ENCODE measurements at regions not wholly inside any gene's neighbourhood (a gene's known extent, or its start where the extent isn't known, plus 50 kb on each side); places are given as distances from the start of the nearest gene placed in this dataset.
A peak's percentile ranks its signal among the peaks of the same experiment; 100 is the strongest.
"Not testable (repeated sequence)": the region's sequence is repeated elsewhere in the genome, so short reads cannot be mapped to it uniquely, and the experiment has no call there.

- DNase-seq (no peak), ATAC-seq (replicated peaks in 1 of 2) (no peak)
- Mint-ChIP-seq H3K9me3 (no peaks in the 10 kb centered on the region), H3K4me3 (no peak overlapping the region), H3K36me3 (ENCODE audit: insufficient read depth in 2 of 2) (no peaks in the 10 kb centered on the region), H3K27ac (no peak overlapping the region), H3K27me3 (ENCODE audit: low read depth) (no peaks in the 10 kb centered on the region), H3K4me1 (ENCODE audit: low read depth) (no peaks in the 10 kb centered on the region)
These were observed 119.7 kb downstream of the ZNF281 start for GRCh38 chr1:200290010-200290685.

- H3K9me3 Mint-ChIP-seq, result no peaks in the 10 kb centered on the region
- H3K4me1 Mint-ChIP-seq (ENCODE audit: low read depth), result no peaks in the 10 kb centered on the region
- H3K36me3 Mint-ChIP-seq (ENCODE audit: insufficient read depth in 2 of 2), result no peaks in the 10 kb centered on the region
- no peak for DNase-seq
- H3K27me3 Mint-ChIP-seq (ENCODE audit: low read depth), result no peaks in the 10 kb centered on the region
- no peak overlapping the region for H3K27ac Mint-ChIP-seq
- ATAC-seq (replicated peaks in 1 of 2), result no peak
- no peak overlapping the region for H3K4me3 Mint-ChIP-seq
These were observed 121.6 kb downstream of the ZNF281 start for GRCh38 chr1:200288226-200288625.

- not testable (repeated sequence) for H3K9me3 Mint-ChIP-seq
These were observed 125.6 kb downstream of the ZNF281 start for GRCh38 chr1:200284236-200284635.

GRCh38 chr1:200282497-200283122 is 127.2 kb downstream of the ZNF281 start:
- H3K9me3 Mint-ChIP-seq, result no peaks in the 10 kb centered on the region
- ATAC-seq (replicated peaks in 1 of 2), result no peak
- H3K4me3 Mint-ChIP-seq, result no peak overlapping the region
- H3K27me3 Mint-ChIP-seq (ENCODE audit: low read depth), result no peaks in the 10 kb centered on the region
- H3K36me3 Mint-ChIP-seq (ENCODE audit: insufficient read depth in 2 of 2), result no peaks in the 10 kb centered on the region
- no peak for DNase-seq
- no peaks in the 10 kb centered on the region for H3K4me1 Mint-ChIP-seq (ENCODE audit: low read depth)
- H3K27ac Mint-ChIP-seq, result no peak overlapping the region

More at GRCh38 chr1:200284236-200284635, 125.6 kb downstream of the ZNF281 start:
- H3K27me3 Mint-ChIP-seq (ENCODE audit: low read depth); H3K4me1 Mint-ChIP-seq (ENCODE audit: low read depth); H3K4me3 Mint-ChIP-seq; ATAC-seq (replicated peaks in 1 of 2); H3K36me3 Mint-ChIP-seq (ENCODE audit: insufficient read depth in 2 of 2); DNase-seq; H3K27ac Mint-ChIP-seq: not testable (repeated sequence)

GRCh38 chr1:200281201-200281835 is 128.5 kb downstream of the ZNF281 start:
- Mint-ChIP-seq H3K27ac (no peak overlapping the region), H3K36me3 (ENCODE audit: insufficient read depth in 2 of 2) (no peaks in the 10 kb centered on the region), H3K4me1 (ENCODE audit: low read depth) (no peaks in the 10 kb centered on the region), H3K9me3 (no peaks in the 10 kb centered on the region), H3K27me3 (ENCODE audit: low read depth) (peaks cover 3% of the 10 kb centered on the region), H3K4me3 (no peak overlapping the region)
- DNase-seq (no peak), ATAC-seq (replicated peaks in 1 of 2) (no peak)

GRCh38 chr1:200279810-200280411 is 129.9 kb downstream of the ZNF281 start:
- H3K27ac Mint-ChIP-seq, result no peak overlapping the region
- ATAC-seq (replicated peaks in 1 of 2), result no peak
- H3K36me3 Mint-ChIP-seq (ENCODE audit: insufficient read depth in 2 of 2), result no peaks in the 10 kb centered on the region
- H3K4me3 Mint-ChIP-seq, result no peak overlapping the region
- H3K9me3 Mint-ChIP-seq, result no peaks in the 10 kb centered on the region
- no peaks in the 10 kb centered on the region for H3K4me1 Mint-ChIP-seq (ENCODE audit: low read depth)
- DNase-seq, result peak; percentile 33 to 45
- peaks cover 15% of the 10 kb centered on the region for H3K27me3 Mint-ChIP-seq (ENCODE audit: low read depth)

- DNase-seq (no peak), ATAC-seq (replicated peaks in 1 of 2) (no peak)
- Mint-ChIP-seq H3K9me3 (no peaks in the 10 kb centered on the region), H3K36me3 (ENCODE audit: insufficient read depth in 2 of 2) (no peaks in the 10 kb centered on the region), H3K27ac (no peak overlapping the region), H3K27me3 (ENCODE audit: low read depth) (peaks cover 15% of the 10 kb centered on the region), H3K4me1 (ENCODE audit: low read depth) (peaks cover 10% of the 10 kb centered on the region), H3K4me3 (no peak overlapping the region)
These were observed 133.9 kb downstream of the ZNF281 start for GRCh38 chr1:200275816-200276453.

- no peaks in the 10 kb centered on the region for H3K36me3 Mint-ChIP-seq (ENCODE audit: insufficient read depth in 2 of 2)
- H3K27ac Mint-ChIP-seq, result no peak overlapping the region
- DNase-seq, result no peak
- no peak overlapping the region for H3K4me3 Mint-ChIP-seq
- peaks cover 15% of the 10 kb centered on the region for H3K27me3 Mint-ChIP-seq (ENCODE audit: low read depth)
- no peak for ATAC-seq (replicated peaks in 1 of 2)
- H3K9me3 Mint-ChIP-seq, result no peaks in the 10 kb centered on the region
- H3K4me1 Mint-ChIP-seq (ENCODE audit: low read depth), result peaks cover 10% of the 10 kb centered on the region
These were observed 134.4 kb downstream of the ZNF281 start for GRCh38 chr1:200275415-200275814.

GRCh38 chr1:200274116-200274515 is 135.7 kb downstream of the ZNF281 start:
- peaks cover 15% of the 10 kb centered on the region for H3K27me3 Mint-ChIP-seq (ENCODE audit: low read depth)
- H3K4me1 Mint-ChIP-seq (ENCODE audit: low read depth), result peaks cover 10% of the 10 kb centered on the region
- no peaks in the 10 kb centered on the region for H3K9me3 Mint-ChIP-seq
- no peak overlapping the region for H3K27ac Mint-ChIP-seq
- H3K36me3 Mint-ChIP-seq (ENCODE audit: insufficient read depth in 2 of 2), result no peaks in the 10 kb centered on the region
- ATAC-seq (replicated peaks in 1 of 2), result no peak
- H3K4me3 Mint-ChIP-seq, result no peak overlapping the region
- no peak for DNase-seq

- no peak for ATAC-seq (replicated peaks in 1 of 2)
- H3K36me3 Mint-ChIP-seq (ENCODE audit: insufficient read depth in 2 of 2), result no peaks in the 10 kb centered on the region
- peaks cover 10% of the 10 kb centered on the region for H3K4me1 Mint-ChIP-seq (ENCODE audit: low read depth)
- no peak overlapping the region for H3K27ac Mint-ChIP-seq
- H3K27me3 Mint-ChIP-seq (ENCODE audit: low read depth), result peaks cover 15% of the 10 kb centered on the region
- DNase-seq, result no peak
- H3K4me3 Mint-ChIP-seq, result no peak overlapping the region
- H3K9me3 Mint-ChIP-seq, result no peaks in the 10 kb centered on the region
These were observed 137.3 kb downstream of the ZNF281 start for GRCh38 chr1:200272481-200273068.

- H3K27me3 Mint-ChIP-seq (ENCODE audit: low read depth), result no peaks in the 10 kb centered on the region
These were observed 140.6 kb downstream of the ZNF281 start for GRCh38 chr1:200269256-200269655.

GRCh38 chr1:200267937-200268336 is 141.9 kb downstream of the ZNF281 start:
- no peaks in the 10 kb centered on the region for H3K27me3 Mint-ChIP-seq (ENCODE audit: low read depth)
- H3K9me3 Mint-ChIP-seq, result no peaks in the 10 kb centered on the region
- peaks cover 2% of the 10 kb centered on the region for H3K4me1 Mint-ChIP-seq (ENCODE audit: low read depth)
- no peak for ATAC-seq (replicated peaks in 1 of 2)
- no peak for DNase-seq
- H3K4me3 Mint-ChIP-seq, result no peak overlapping the region
- H3K36me3 Mint-ChIP-seq (ENCODE audit: insufficient read depth in 2 of 2), result no peaks in the 10 kb centered on the region
- no peak overlapping the region for H3K27ac Mint-ChIP-seq

More at GRCh38 chr1:200269256-200269655, 140.6 kb downstream of the ZNF281 start:
- no peak for ATAC-seq (replicated peaks in 1 of 2)
- H3K9me3 Mint-ChIP-seq, result no peaks in the 10 kb centered on the region
- H3K36me3 Mint-ChIP-seq (ENCODE audit: insufficient read depth in 2 of 2), result no peaks in the 10 kb centered on the region
- no peak overlapping the region for H3K4me3 Mint-ChIP-seq
- H3K27ac Mint-ChIP-seq, result no peak overlapping the region
- DNase-seq, result no peak
- H3K4me1 Mint-ChIP-seq (ENCODE audit: low read depth), result peaks cover 10% of the 10 kb centered on the region

- Mint-ChIP-seq H3K36me3 (ENCODE audit: insufficient read depth in 2 of 2) (no peaks in the 10 kb centered on the region), H3K27me3 (ENCODE audit: low read depth) (no peaks in the 10 kb centered on the region), H3K4me1 (ENCODE audit: low read depth) (peaks cover 4% of the 10 kb centered on the region), H3K4me3 (no peak overlapping the region), H3K9me3 (no peaks in the 10 kb centered on the region), H3K27ac (no peak overlapping the region)
- ATAC-seq (replicated peaks in 1 of 2) (no peak), DNase-seq (no peak)
These were observed 142.4 kb downstream of the ZNF281 start for GRCh38 chr1:200267458-200267857.

Data from activated T-cell treated with anti-CD3 and anti-CD28 coated beads, Interleukin-2, amount 50 U/mL, for 72 hours (primary cell).